ENCODE measurements at regions not wholly inside any gene's neighbourhood (a gene's known extent, or its start where the extent isn't known, plus 50 kb on each side); places are given as distances from the start of the nearest gene placed in this dataset.

DNA sequence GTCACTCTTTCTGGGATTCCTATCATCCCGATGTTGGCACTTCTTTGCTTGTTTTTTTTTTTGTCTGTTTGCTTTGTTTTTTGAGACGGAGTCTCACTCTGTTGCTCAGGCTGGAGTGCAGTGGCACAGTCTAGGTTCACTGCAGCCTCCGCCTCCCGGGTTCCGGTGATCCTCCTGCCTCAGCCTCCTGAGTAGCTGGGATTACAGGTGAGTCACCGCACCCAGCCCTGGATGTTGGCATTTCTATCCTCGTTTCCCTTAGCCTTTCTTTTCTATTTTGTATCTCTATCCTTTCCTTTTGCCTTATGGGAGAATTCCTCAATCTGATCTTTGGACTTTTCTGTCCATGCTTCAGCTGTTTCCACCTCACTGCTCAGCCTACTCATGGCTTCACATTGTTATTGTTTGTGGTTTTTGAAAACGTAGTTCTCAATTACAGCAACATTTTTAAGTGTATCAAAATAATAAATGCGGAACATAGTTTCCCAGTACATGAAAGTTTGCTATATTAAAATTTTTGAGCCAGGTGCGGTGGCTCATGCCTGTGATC is 62.1 kb upstream of the ZNF516 start:
- no peak for TF ChIP-seq YY1 (IDR thresholded peaks at IDR 0.05; ENCODE audit: insufficient read depth, insufficient read length)
- no peak for TF ChIP-seq ZNF274 (IDR thresholded peaks at IDR 0.05; ENCODE audit: low read depth, low read length)
